Stomach (tissue), 4 donors: ENCODE measurements at regions not wholly inside any gene's neighbourhood (a gene's known extent, or its start where the extent isn't known, plus 50 kb on each side); places are given as distances from the start of the nearest gene placed in this dataset.
"Not testable (repeated sequence)": the region's sequence is repeated elsewhere in the genome, so short reads cannot be mapped to it uniquely, and the experiment has no call there.

Experiments used
- EP300 ChIP-seq: sonication (generic); formaldehyde crosslinking; IDR thresholded peaks from one replicate; pipeline ENCODE4 v1.6.1; 2017; ENCODE audit warnings: antibody characterized with exemption
- POLR2A ChIP-seq, 4 donors: fragments of 450-650 bp; IDR thresholded peaks; one replicate each; pipeline ENCODE4 v1.6.1; 2016; ENCODE audit warnings: antibody characterized with exemption in 4 of 4, control low read depth in 2 of 4, mild to moderate bottlenecking in 1 of 4, moderate library complexity in 1 of 4
- POLR2AphosphoS5 ChIP-seq, 3 donors: sonication (generic); formaldehyde crosslinking; IDR thresholded peaks; one replicate each; pipeline ENCODE4 v1.6.1; 2016; ENCODE audit warnings: antibody characterized with exemption in 3 of 3
- TF ChIP-seq, protein P1 (sequence below), 7 experiments: fragments of 450-650 bp in 4 of 7; fragments of 200-600 bp in 3 of 7; sonication (generic) in 3 of 7; IDR thresholded peaks; one replicate each; pipeline ENCODE4 v1.5.1; 2016 to 2019; ENCODE audit warnings: antibody characterized with exemption in 7 of 7, control low read depth in 2 of 7, mild to moderate bottlenecking in 1 of 7

GRCh38 chr3:64780923-64781322 is 93.1 kb upstream of the ADAMTS9 start:
- TF ChIP-seq, protein P1, sequence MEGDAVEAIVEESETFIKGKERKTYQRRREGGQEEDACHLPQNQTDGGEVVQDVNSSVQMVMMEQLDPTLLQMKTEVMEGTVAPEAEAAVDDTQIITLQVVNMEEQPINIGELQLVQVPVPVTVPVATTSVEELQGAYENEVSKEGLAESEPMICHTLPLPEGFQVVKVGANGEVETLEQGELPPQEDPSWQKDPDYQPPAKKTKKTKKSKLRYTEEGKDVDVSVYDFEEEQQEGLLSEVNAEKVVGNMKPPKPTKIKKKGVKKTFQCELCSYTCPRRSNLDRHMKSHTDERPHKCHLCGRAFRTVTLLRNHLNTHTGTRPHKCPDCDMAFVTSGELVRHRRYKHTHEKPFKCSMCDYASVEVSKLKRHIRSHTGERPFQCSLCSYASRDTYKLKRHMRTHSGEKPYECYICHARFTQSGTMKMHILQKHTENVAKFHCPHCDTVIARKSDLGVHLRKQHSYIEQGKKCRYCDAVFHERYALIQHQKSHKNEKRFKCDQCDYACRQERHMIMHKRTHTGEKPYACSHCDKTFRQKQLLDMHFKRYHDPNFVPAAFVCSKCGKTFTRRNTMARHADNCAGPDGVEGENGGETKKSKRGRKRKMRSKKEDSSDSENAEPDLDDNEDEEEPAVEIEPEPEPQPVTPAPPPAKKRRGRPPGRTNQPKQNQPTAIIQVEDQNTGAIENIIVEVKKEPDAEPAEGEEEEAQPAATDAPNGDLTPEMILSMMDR (IDR thresholded peaks at IDR 0.05): not testable (repeated sequence)
- not testable (repeated sequence) for TF ChIP-seq POLR2A (IDR thresholded peaks at IDR 0.05); POLR2AphosphoS5 (IDR thresholded peaks at IDR 0.05); EP300
